Panc1 (cell line): ENCODE measurements at regions not wholly inside any gene's neighbourhood (a gene's known extent, or its start where the extent isn't known, plus 50 kb on each side); places are given as distances from the start of the nearest gene placed in this dataset.

ENCODE experiments used
- ATAC-seq: fragments of 200-7000 bp; cut with Tn5 transposase; 2 replicates; pipeline ENCODE4 v1.9.1; 2020; ENCODE audit warnings: mild to moderate bottlenecking, moderate library complexity
- BruUV-seq: library from RNA; stranded (reverse); fragments of 400-500 nt; replicated peaks from 2 replicates; lab custom pipeline; 2021; lab: Mats Ljungman, UMichigan
- CTCF ChIA-PET: fragments of 300-600 bp; sonication (Branson Sonifier 250); formaldehyde crosslinking; loops from one replicate; lab custom pipeline; 2022; ENCODE audit warnings: antibody characterized with exemption; lab: Charles Lee
- POLR2A ChIA-PET: fragments of 300-600 bp; sonication (Branson Sonifier 250); formaldehyde crosslinking; loops from one replicate; lab custom pipeline; 2022; ENCODE audit warnings: antibody characterized with exemption; lab: Charles Lee
- DNase-seq: peaks from one replicate; pipeline ENCODE4 v3.0.0-alpha.2; 2010; ENCODE audit warnings: low read depth, low spot score
- H3K27ac ChIP-seq: 2 replicates; pipeline ENCODE4 v1.5.1; 2011; ENCODE audit warnings: mild to moderate bottlenecking, low read length, inconsistent platforms
- H3K27me3 ChIP-seq: fragments of 200-500 bp; sonication (Bioruptor generic); 2 replicates; pipeline ENCODE4 v1.6.0; 2014; ENCODE audit warnings: low read length, inconsistent platforms; ENCODE audit not compliant: control insufficient read depth, insufficient read depth
- H3K36me3 ChIP-seq: fragments of 200-500 bp; sonication (Bioruptor generic); 2 replicates; pipeline ENCODE4 v1.5.1; 2014; ENCODE audit warnings: inconsistent platforms, mild to moderate bottlenecking, low read length, moderate library complexity; ENCODE audit not compliant: control insufficient read depth, insufficient read depth
- H3K4me1 ChIP-seq: 2 replicates; pipeline ENCODE4 v1.5.1; 2011; ENCODE audit warnings: inconsistent platforms, mild to moderate bottlenecking, low read length, moderate library complexity; ENCODE audit not compliant: control insufficient read depth, insufficient read depth
- H3K4me3 ChIP-seq, 2 experiments: 2 replicates each; pipeline ENCODE4 v1.5.1; 2011 to 2012; ENCODE audit warnings: low read depth in 2 of 2, low read length in 2 of 2, mild to moderate bottlenecking in 2 of 2, inconsistent platforms in 1 of 2, moderate library complexity in 1 of 2
- H3K9me3 ChIP-seq: fragments of 200-500 bp; sonication (Bioruptor generic); 2 replicates; pipeline ENCODE4 v1.5.1; 2014; ENCODE audit warnings: low read depth, mild to moderate bottlenecking, inconsistent platforms, low read length, moderate library complexity; ENCODE audit not compliant: control insufficient read depth, insufficient read depth
- POLR2AphosphoS5 ChIP-seq: IDR thresholded peaks from 2 replicates; pipeline ENCODE4 v1.6.1; 2012; ENCODE audit warnings: mild to moderate bottlenecking, low read depth, low read length, moderate library complexity
- SIN3A ChIP-seq: IDR thresholded peaks from 2 replicates; pipeline ENCODE4 v1.6.1; 2012; ENCODE audit warnings: low read depth, mild to moderate bottlenecking, low read length, moderate library complexity, borderline replicate concordance; ENCODE audit not compliant: insufficient read depth
- TCF7L2 ChIP-seq: IDR thresholded peaks from 2 replicates; pipeline ENCODE4 v1.6.1; 2011; ENCODE audit warnings: mild to moderate bottlenecking, low read depth, low read length, inconsistent platforms
- in situ Hi-C: cut with HindIII; loops from 2 replicates; pipeline ENCODE4 v1.10.0; 2016; ENCODE audit warnings: low sequenced_read_pairs, low pct_unique_long_range_greater_than_20kb
- intact Hi-C: fragments of 100-400 bp; cut with micrococcal nuclease; formaldehyde crosslinking; loops from one replicate; pipeline ENCODE4 v1.10.0; 2022; ENCODE audit not compliant: unreplicated experiment
- TF ChIP-seq, protein P1 (sequence below), 2 experiments: IDR thresholded peaks; 2 replicates each; pipeline ENCODE4 v1.6.1; 2011 to 2012; ENCODE audit warnings: low read depth in 2 of 2, control low read depth in 1 of 2, low read length in 1 of 2, mild to moderate bottlenecking in 1 of 2, moderate library complexity in 1 of 2; ENCODE audit not compliant: insufficient read depth in 1 of 2
- TF ChIP-seq, protein P2 (sequence below): fragments of 450-650 bp; IDR thresholded peaks from 2 replicates; pipeline ENCODE4 v1.5.1; 2017; ENCODE audit warnings: mild to moderate bottlenecking

DNA sequence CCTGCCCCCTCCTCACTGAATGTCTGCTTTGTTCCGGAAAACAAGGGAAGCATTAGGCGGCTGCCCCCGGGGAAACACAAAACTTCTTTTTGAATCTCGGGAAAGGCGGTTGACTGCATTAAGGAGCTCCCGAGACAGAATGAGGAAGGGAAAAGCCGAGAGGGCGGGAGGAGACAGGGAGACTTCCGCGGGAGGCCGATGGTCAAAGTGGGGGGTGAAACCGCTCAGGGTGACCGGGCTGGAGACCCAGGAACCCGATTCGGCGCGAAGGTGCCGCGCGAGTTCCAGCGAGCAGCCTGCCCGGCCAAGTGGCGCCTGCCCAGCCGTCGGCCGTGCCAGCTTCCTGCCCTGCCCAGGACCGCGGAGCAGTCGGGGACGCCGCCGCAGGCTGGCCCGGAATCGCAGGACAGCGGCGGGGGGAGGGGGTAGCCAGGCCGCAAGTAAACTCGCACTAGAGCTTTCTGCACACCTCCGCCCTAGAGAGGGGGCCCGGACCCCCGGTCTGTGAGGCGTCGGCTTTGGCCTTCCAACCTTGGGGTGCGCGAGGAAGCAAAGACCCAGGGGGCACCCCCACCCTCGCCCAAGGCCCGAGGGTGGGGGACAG lies 55.1 kb upstream of the BCOR start:
- Histone ChIP-seq H3K4me3 (peak overlapping the region; percentile 18 to 45), H3K27me3 (no peaks in the 10 kb centered on the region), H3K27ac (peak overlapping the region; percentile 71), H3K9me3 (no peaks in the 10 kb centered on the region), H3K36me3 (no peaks in the 10 kb centered on the region), H3K4me1 (peaks cover 20% of the 10 kb centered on the region)
- POLR2A ChIA-PET, result interaction anchor here (0.5 kb wide), 1 partner anchor 48 kb away, joined by 3 read pairs; no protein-coding TSS in a partner anchor
- CTCF ChIA-PET, result no interaction called here
- no peak for DNase-seq
- intact Hi-C loops (no loop called here), in situ Hi-C loops (no loop called here)
- no peak for ATAC-seq
- BruUV-seq, result no TSS peak
- TF ChIP-seq TCF7L2, result no peak
- TF ChIP-seq, protein P1, sequence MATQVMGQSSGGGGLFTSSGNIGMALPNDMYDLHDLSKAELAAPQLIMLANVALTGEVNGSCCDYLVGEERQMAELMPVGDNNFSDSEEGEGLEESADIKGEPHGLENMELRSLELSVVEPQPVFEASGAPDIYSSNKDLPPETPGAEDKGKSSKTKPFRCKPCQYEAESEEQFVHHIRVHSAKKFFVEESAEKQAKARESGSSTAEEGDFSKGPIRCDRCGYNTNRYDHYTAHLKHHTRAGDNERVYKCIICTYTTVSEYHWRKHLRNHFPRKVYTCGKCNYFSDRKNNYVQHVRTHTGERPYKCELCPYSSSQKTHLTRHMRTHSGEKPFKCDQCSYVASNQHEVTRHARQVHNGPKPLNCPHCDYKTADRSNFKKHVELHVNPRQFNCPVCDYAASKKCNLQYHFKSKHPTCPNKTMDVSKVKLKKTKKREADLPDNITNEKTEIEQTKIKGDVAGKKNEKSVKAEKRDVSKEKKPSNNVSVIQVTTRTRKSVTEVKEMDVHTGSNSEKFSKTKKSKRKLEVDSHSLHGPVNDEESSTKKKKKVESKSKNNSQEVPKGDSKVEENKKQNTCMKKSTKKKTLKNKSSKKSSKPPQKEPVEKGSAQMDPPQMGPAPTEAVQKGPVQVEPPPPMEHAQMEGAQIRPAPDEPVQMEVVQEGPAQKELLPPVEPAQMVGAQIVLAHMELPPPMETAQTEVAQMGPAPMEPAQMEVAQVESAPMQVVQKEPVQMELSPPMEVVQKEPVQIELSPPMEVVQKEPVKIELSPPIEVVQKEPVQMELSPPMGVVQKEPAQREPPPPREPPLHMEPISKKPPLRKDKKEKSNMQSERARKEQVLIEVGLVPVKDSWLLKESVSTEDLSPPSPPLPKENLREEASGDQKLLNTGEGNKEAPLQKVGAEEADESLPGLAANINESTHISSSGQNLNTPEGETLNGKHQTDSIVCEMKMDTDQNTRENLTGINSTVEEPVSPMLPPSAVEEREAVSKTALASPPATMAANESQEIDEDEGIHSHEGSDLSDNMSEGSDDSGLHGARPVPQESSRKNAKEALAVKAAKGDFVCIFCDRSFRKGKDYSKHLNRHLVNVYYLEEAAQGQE (IDR thresholded peaks at IDR 0.05; ENCODE audit: insufficient read depth in 1 of 2, low read depth in 2 of 2, low read length in 1 of 2), result no peak

DNA sequence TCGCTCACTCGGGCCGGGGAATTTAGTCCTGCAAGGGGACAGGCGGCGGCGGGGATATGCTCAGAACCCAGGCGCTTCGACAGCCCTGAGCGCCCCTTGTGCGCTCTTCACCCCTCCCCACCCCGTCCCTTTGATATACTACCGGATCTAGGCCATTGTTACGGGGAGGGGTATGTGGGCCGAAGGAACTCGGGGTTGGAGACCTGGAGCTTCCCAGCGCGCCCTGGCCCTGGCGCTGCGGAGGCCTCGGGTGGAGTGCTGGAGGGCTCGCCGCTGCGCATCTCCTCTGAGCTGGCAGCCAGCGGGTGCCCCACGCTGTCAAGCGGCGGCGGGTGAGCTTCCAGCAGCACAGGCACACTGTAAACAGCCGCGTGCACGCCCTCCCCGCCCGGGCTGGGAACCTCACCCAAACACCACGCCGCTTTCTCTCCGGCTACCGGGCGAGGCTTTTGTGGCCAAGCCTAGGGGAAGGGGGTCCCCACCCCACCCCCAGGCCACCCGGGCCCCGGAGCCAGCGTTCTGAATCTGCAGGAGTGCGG lies 54.5 kb upstream of the BCOR start:
- no TSS peak for BruUV-seq
- DNase-seq, result no peak
- ChIA-PET CTCF (no interaction called here), POLR2A (no interaction called here)
- Histone ChIP-seq H3K36me3 (no peaks in the 10 kb centered on the region), H3K27ac (peak overlapping the region; percentile 71), H3K27me3 (no peaks in the 10 kb centered on the region), H3K4me3 (peak overlapping the region in 1 of 2 experiments; percentile 45; a peak in 1 of 4 replicates), H3K9me3 (no peaks in the 10 kb centered on the region), H3K4me1 (peaks cover 14% of the 10 kb centered on the region)
- TF ChIP-seq TCF7L2, result no peak
- TF ChIP-seq, protein P2, sequence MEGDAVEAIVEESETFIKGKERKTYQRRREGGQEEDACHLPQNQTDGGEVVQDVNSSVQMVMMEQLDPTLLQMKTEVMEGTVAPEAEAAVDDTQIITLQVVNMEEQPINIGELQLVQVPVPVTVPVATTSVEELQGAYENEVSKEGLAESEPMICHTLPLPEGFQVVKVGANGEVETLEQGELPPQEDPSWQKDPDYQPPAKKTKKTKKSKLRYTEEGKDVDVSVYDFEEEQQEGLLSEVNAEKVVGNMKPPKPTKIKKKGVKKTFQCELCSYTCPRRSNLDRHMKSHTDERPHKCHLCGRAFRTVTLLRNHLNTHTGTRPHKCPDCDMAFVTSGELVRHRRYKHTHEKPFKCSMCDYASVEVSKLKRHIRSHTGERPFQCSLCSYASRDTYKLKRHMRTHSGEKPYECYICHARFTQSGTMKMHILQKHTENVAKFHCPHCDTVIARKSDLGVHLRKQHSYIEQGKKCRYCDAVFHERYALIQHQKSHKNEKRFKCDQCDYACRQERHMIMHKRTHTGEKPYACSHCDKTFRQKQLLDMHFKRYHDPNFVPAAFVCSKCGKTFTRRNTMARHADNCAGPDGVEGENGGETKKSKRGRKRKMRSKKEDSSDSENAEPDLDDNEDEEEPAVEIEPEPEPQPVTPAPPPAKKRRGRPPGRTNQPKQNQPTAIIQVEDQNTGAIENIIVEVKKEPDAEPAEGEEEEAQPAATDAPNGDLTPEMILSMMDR, result no peak
- TF ChIP-seq, protein P1 (IDR thresholded peaks at IDR 0.05; ENCODE audit: insufficient read depth in 1 of 2, low read depth in 2 of 2, low read length in 1 of 2), result no peak
- no peak for TF ChIP-seq SIN3A
- no peak for TF ChIP-seq POLR2AphosphoS5
- intact Hi-C loops (no loop called here), in situ Hi-C loops (no loop called here)
- ATAC-seq, result no peak
